ENCODE measurements at regions not wholly inside any gene's neighbourhood (a gene's known extent, or its start where the extent isn't known, plus 50 kb on each side); places are given as distances from the start of the nearest gene placed in this dataset.

GRCh38 chr5:2908086-2908485, 156.6 kb upstream of the IRX2 start:
- H3K27me3 ChIP-seq, result no peaks in the 10 kb centered on the region
- no peaks in the 10 kb centered on the region for H3K4me1 ChIP-seq
- intact Hi-C loops (cut with DNase I), result no loop called here
- WGBS, 2 donors, result 74 to 91% methylated on average over 4 of the region's 4 CpGs
- no peaks in the 10 kb centered on the region for H3K36me3 ChIP-seq
- no peaks in the 10 kb centered on the region for H3K9me3 ChIP-seq
- TF ChIP-seq POLR2A (IDR thresholded peaks at IDR 0.05) (no peak), CTCF (IDR thresholded peaks at IDR 0.05) (no peak)
- no peak overlapping the region for H3K4me3 ChIP-seq (replicated peaks in 1 of 3)
- no peak for DNase-seq
- H3K27ac ChIP-seq, result no peak overlapping the region

GRCh38 chr5:2906302-2907090, 155.0 kb upstream of the IRX2 start:
- WGBS, 2 donors, result 83 to 86% methylated on average over 7 to 8 of the region's 8 CpGs
- no peaks in the 10 kb centered on the region for H3K4me1 ChIP-seq
- H3K27me3 ChIP-seq, result no peaks in the 10 kb centered on the region
- H3K36me3 ChIP-seq, result no peaks in the 10 kb centered on the region
- TF ChIP-seq POLR2A (IDR thresholded peaks at IDR 0.05) (no peak), CTCF (IDR thresholded peaks at IDR 0.05) (no peak)
- no peak for DNase-seq
- intact Hi-C loops (cut with DNase I), result no loop called here
- H3K4me3 ChIP-seq (replicated peaks in 1 of 3), result no peak overlapping the region
- H3K9me3 ChIP-seq, result no peaks in the 10 kb centered on the region
- H3K27ac ChIP-seq, result no peak overlapping the region

GRCh38 chr5:2905741-2906140, 154.3 kb upstream of the IRX2 start:
- no peak overlapping the region for H3K4me3 ChIP-seq (replicated peaks in 1 of 3)
- no peak for TF ChIP-seq CTCF (IDR thresholded peaks at IDR 0.05)
- TF ChIP-seq POLR2A (IDR thresholded peaks at IDR 0.05), result no peak
- intact Hi-C loops (cut with DNase I), result no loop called here
- no peak for DNase-seq
- no peaks in the 10 kb centered on the region for H3K9me3 ChIP-seq
- no peaks in the 10 kb centered on the region for H3K4me1 ChIP-seq
- no peaks in the 10 kb centered on the region for H3K36me3 ChIP-seq
- WGBS, 2 donors, result 69 to 73% methylated on average over 9 of the region's 9 CpGs
- no peak overlapping the region for H3K27ac ChIP-seq
- H3K27me3 ChIP-seq, result no peaks in the 10 kb centered on the region

GRCh38 chr5:2904956-2905355, 153.5 kb upstream of the IRX2 start:
- 83 to 87% methylated on average over 8 to 9 of the region's 9 CpGs for WGBS, 2 donors

More at GRCh38 chr5:2904956-2905355, 153.5 kb upstream of the IRX2 start:
- no peak for DNase-seq
- TF ChIP-seq POLR2A (IDR thresholded peaks at IDR 0.05) (no peak), CTCF (IDR thresholded peaks at IDR 0.05) (no peak)
- Histone ChIP-seq H3K27ac (no peak overlapping the region), H3K36me3 (no peaks in the 10 kb centered on the region), H3K4me3 (replicated peaks in 1 of 3) (no peak overlapping the region), H3K4me1 (no peaks in the 10 kb centered on the region), H3K9me3 (no peaks in the 10 kb centered on the region), H3K27me3 (no peaks in the 10 kb centered on the region)
- intact Hi-C loops (cut with DNase I), result no loop called here

Measured in thyroid gland (tissue), 4 donors.